GM12865 (cell line): ENCODE measurements at regions not wholly inside any gene's neighbourhood (a gene's known extent, or its start where the extent isn't known, plus 50 kb on each side); places are given as distances from the start of the nearest gene placed in this dataset.
"Not testable (repeated sequence)": the region's sequence is repeated elsewhere in the genome, so short reads cannot be mapped to it uniquely, and the experiment has no call there.

Experiments
- DNase-seq: peaks from one replicate; pipeline ENCODE4 v3.0.0; 2010; ENCODE audit warnings: low read depth
- H3K4me3 ChIP-seq: 2 replicates; pipeline ENCODE4 v1.5.1; 2011; ENCODE audit warnings: mild to moderate bottlenecking, low read depth, low read length, control low read depth
- CTCF ChIP-seq: IDR thresholded peaks from 2 replicates; pipeline ENCODE4 v1.5.1; 2011; ENCODE audit warnings: low read length, control low read depth, low read depth, inconsistent platforms; ENCODE audit not compliant: insufficient read depth; ENCODE audit errors: missing control alignments

DNA sequence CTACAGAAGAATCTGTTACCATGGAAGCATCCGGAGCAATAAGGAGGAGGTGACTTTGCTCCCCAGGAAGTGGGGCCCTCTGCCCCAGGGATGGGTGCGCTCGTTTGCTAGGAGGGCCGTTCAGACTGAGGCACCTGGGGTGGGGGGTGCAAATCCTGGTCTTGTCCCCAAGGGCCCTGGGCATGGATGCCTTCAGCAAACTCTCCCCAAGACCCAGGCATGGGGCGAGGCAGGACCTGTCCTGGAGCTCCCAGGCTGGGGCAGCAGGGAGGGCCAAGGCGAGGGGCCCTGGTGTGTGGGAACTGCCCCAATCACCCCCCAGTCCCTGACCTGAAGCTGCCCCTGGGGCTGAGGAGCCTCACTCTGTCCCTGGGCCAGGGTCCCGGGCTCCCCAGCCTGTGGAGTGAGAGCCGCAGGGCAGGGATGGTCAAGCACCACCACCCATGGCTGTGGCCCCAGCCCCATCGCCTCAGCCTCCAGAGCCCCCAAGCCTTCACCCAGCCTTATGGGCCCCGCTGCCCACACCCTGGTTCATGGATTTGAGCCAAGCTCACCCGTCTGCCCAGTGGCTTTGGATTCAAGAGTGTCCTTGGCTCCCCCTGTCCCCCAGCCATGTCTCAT lies 240.6 kb upstream of the SGCG start:
- H3K4me3 ChIP-seq, result no peak overlapping the region
- no peak for DNase-seq
- TF ChIP-seq CTCF, result no peak

DNA sequence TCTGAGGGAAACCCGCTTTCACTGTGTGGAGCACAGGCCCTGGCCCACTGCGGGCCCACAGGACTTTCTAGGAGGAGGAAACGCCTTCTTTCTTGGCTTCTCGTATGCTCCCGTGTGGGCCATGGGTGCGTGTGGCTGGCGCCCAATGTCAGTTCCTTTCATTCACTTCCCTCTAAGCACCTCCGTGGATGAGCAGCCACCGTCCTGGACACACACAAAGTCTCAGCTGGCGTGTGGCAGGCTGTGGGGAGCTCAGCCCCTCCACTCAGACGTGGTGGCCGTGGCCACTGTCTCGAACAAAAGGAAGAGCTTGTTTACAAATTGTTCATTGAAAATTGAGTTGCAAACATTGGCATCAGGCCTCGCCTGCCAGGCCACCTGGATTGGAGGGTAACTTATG lies 240.0 kb upstream of the SGCG start:
- no peak overlapping the region for H3K4me3 ChIP-seq
- no peak for TF ChIP-seq CTCF
- no peak for DNase-seq

DNA sequence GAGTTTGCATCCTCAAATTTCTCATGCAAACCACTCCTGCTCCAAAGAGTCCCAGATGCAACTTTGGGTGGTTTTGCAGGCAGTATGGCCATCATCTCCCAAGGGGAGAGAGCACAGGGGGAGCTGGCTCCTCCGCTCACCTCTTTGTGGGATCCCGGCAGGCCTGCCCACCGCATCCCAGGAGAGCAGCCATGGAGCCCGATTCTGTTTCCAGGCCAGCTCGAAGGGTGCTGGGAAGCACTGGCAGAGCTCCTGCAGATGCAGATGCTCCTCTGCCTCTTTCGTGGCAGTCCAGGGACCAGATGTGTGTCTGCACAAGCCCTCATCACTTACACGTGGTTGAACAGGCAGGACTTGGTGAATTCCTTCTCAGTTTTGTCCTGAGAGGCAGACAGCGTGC lies 239.3 kb upstream of the SGCG start:
- H3K4me3 ChIP-seq, DNase-seq: not testable (repeated sequence)

GRCh38 chr13:22942831-22943230 lies 237.9 kb upstream of the SGCG start:
- DNase-seq, H3K4me3 ChIP-seq: not testable (repeated sequence)

DNA sequence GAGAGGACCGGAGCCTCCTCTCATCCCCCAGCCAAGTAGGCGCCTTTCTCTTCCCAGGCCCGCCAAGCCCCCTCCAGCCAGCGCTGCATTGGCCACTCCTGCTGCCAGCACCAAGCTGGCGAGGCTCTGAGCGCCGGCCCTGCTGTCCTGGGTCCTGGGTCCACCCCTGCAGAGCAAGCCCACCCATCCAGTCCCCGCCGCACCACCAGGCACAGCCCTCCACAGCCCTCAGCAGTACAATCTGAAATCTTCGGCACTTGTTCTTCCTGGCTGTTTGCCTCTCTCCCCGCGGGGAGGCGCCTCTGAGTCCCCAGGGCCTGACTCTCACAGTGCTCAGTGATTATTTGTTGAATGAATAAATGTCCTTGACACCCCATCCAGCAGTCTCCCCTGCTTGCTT lies 236.4 kb upstream of the SGCG start:
- no peak for TF ChIP-seq CTCF
- DNase-seq, result no peak
- no peak overlapping the region for H3K4me3 ChIP-seq

DNA sequence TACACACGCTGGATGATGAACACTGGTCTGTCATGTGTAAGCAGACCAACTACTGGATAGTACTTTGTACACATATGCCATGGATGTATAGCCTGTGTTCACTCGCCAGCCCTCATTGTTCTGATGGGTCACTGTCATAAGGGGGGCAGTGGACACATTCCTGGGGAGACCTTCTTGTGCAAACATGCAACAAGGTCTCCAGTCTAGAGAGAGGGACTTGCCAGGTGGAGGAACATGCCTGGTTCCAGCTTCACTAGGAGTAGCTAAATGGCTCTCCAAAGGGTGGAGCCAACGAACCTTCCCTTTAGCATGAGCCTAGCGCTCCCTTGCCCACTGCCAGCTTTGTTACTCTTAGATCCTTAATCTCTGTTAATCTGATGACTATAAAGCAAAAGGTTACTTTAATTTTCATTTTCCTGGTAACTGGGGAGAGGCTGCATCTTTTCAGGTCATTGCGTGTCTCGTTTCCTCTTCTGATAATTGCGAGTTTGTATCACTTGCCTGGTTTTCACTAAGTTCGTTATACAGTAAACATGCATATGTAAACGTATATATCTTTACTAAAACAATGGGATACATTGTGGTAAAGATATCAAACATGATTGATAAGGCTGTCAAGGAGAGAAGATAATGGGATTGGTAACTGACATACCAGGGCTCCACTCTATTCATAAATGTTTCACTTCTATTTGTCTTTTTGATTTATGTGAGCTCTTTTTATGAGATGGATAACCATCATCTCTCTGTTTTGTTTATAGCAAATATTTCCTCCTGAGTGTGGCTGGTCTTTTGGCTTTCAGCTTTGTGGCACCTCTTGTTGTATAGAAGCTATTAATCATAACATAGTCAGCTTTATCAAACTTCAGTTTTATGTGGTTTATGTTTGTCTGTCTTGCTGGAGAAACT lies 235.2 kb upstream of the SGCG start:
- no peak for DNase-seq
- TF ChIP-seq CTCF, result no peak
- H3K4me3 ChIP-seq, result no peak overlapping the region

DNA sequence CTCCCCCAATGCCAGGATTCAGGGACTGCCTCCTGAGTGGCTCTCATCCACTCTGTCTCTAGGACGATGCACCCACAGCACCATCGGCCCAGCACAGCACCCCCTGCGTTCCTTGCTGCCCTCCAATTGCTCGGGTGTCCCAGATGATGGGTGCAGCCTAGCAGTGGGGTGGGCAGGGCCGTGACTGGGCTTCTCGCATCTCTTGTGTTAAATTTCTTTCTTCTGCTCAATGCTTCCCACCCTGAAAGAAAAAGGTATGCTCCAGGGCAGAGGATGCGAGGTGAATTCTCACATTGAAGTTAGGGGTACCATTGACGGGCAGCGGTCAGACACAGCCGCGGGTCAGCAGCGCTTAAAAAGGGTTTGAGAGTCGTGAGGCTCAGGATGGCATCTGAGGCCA lies 232.4 kb upstream of the SGCG start:
- DNase-seq, result no peak
- TF ChIP-seq CTCF, result no peak
- H3K4me3 ChIP-seq, result no peak overlapping the region

DNA sequence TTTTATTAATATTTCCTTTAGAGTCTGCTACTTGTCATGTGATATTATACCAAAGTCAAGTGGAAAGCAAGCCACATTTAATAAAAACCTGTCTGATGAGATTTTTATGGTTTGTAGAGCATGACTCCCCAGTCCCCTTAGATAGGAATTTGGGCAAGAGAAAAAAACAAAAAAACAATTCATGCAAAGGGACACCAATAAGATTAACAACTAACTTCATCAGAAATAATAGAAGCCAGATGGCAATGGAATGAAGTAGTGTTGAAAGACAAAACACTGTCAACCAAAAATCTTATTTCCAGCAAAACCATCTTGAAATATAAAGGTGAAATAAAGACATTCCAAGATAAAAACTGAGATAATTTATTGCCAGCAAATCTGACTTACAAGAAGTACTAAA lies 228.8 kb upstream of the SGCG start:
- not testable (repeated sequence) for DNase-seq, H3K4me3 ChIP-seq

GRCh38 chr13:22955147-22955546 lies 225.6 kb upstream of the SGCG start:
- not testable (repeated sequence) for DNase-seq, H3K4me3 ChIP-seq

- not testable (repeated sequence) for DNase-seq, H3K4me3 ChIP-seq
These were observed 224.2 kb upstream of the SGCG start for GRCh38 chr13:22956456-22957115.

DNA sequence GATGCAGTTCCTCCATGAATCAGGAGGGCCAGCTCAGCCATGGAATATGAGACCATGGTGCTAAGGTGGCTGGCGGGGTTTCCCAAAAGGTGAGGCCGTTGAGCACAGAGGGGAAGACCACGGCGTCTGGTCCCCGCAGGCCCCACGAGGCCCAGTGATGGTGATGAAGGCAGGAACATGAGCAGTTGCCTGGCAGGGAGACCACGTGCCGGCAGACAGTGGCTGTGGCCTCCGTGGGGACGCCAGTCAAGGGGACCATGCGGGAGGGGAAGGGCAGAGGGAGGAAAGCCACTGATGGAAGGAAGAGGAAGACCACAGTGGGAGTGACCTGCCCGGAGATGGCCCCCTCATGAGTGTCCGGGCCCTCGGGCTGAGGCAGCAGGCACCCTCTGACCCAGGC lies 220.9 kb upstream of the SGCG start:
- not testable (repeated sequence) for H3K4me3 ChIP-seq, DNase-seq
